ENCODE measurements at regions not wholly inside any gene's neighbourhood (a gene's known extent, or its start where the extent isn't known, plus 50 kb on each side); places are given as distances from the start of the nearest gene placed in this dataset.

DNA sequence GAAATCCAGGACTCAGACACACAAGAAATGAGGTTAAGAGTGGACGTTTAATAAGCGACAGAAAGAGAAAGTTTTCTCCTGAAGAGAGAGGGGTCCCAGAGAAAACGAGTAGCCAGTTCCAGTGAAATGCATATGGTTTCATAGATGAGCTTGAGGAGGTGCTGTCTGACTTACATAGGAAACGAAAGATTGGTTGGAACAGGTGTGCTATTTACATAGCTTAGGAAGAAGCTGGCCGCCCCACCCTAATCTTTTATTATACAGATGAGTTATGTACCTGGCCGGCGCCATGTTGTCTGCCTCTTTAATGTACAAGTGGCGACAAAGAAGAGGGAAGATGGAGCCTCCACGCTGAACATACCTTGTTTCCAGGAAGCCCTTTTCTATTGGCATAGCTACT is 223.0 kb downstream of the SLC6A15 start:
- H3K9ac ChIP-seq (ENCODE audit: low read length in 2 of 2) = no peak overlapping the region
- H3K27ac ChIP-seq (ENCODE audit: low read length) = no peak overlapping the region
- no peaks in the 10 kb centered on the region for H3K27me3 ChIP-seq (ENCODE audit: control insufficient read depth in 1 of 2, insufficient read depth in 2 of 2, low read length in 2 of 2)
- H3K9me3 ChIP-seq (ENCODE audit: control insufficient read depth in 2 of 2, low read length in 2 of 2) = no peaks in the 10 kb centered on the region
- no peak overlapping the region for H3K4me3 ChIP-seq (ENCODE audit: low read length in 2 of 2)
- no peaks in the 10 kb centered on the region for H3K4me1 ChIP-seq (ENCODE audit: control insufficient read depth, insufficient read depth, low read length)
- no peaks in the 10 kb centered on the region for H3K36me3 ChIP-seq (ENCODE audit: control insufficient read depth in 2 of 2, insufficient read depth in 2 of 2, low read length in 2 of 2)

DNA sequence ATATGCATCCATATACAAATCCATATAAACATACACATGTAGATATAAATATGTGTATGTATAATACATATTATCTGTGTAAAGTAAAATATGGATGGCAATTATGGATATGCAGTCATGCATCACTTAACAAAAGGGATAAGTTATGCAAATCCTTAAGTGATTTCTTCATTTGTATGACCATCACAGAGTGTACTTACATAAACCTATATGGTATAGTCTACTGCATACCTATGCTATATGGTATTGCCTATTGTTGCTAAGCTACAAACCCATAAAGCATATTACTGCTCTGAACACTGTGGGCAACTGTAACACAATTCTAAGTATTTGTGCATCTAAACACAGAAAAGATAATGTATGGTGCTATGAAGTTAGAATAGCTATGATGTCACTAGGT is 227.2 kb downstream of the SLC6A15 start:
- H3K36me3 ChIP-seq (ENCODE audit: control insufficient read depth in 2 of 2, insufficient read depth in 2 of 2, low read length in 2 of 2) = no peaks in the 10 kb centered on the region
- H3K9me3 ChIP-seq (ENCODE audit: control insufficient read depth in 2 of 2, low read length in 2 of 2) = no peaks in the 10 kb centered on the region
- no peaks in the 10 kb centered on the region for H3K27me3 ChIP-seq (ENCODE audit: control insufficient read depth in 1 of 2, insufficient read depth in 2 of 2, low read length in 2 of 2)
- no peak overlapping the region for H3K27ac ChIP-seq (ENCODE audit: low read length)
- H3K9ac ChIP-seq (ENCODE audit: low read length in 2 of 2) = no peak overlapping the region
- no peaks in the 10 kb centered on the region for H3K4me1 ChIP-seq (ENCODE audit: control insufficient read depth, insufficient read depth, low read length)
- H3K4me3 ChIP-seq (ENCODE audit: low read length in 2 of 2) = no peak overlapping the region

DNA sequence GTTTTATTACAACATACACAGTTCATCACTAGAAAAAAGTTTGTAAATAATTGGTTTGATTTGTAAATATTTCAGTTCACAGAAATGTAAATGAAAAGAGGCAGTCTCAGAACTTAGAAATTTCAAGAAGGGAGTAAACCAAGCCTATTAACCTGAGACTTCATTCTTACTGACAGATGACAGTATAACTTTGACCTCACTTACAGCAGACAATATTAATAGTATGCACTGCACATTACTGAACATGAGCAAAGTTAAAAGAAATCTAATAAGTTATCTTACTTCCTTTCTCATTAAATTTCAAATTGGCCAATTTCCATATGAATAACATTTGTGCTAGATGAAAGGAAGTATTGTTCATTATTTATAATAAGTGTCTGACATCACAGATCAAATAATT is 235.8 kb downstream of the SLC6A15 start:
- no peak overlapping the region for H3K9ac ChIP-seq (ENCODE audit: low read length in 2 of 2)
- no peak overlapping the region for H3K4me3 ChIP-seq (ENCODE audit: low read length in 2 of 2)
- H3K27me3 ChIP-seq (ENCODE audit: control insufficient read depth in 1 of 2, insufficient read depth in 2 of 2, low read length in 2 of 2) = no peaks in the 10 kb centered on the region
- H3K27ac ChIP-seq (ENCODE audit: low read length) = no peak overlapping the region
- H3K9me3 ChIP-seq (ENCODE audit: control insufficient read depth in 2 of 2, low read length in 2 of 2) = no peaks in the 10 kb centered on the region
- H3K36me3 ChIP-seq (ENCODE audit: control insufficient read depth in 2 of 2, insufficient read depth in 2 of 2, low read length in 2 of 2) = no peaks in the 10 kb centered on the region
- H3K4me1 ChIP-seq (ENCODE audit: control insufficient read depth, insufficient read depth, low read length) = no peaks in the 10 kb centered on the region

DNA sequence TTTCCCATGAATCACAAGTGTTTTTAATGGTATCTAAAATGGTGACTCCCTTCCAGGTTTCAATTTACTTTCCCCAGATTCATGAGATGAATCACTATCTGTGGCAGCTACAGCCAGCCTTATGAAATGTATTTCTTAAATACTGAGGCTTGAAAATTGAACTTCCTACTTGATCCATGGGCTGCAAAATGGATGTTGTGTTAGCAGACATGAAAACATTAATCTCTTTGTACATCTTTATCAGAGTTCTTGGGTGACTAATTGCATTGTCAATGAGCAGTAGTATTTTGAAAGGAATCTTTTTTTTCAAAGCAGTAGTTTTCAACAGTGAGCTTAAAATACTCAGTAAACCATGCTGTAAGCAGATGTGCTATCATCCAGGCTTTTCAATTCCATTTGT is 250.8 kb downstream of the SLC6A15 start:
- Histone ChIP-seq H3K4me1 (ENCODE audit: control insufficient read depth, insufficient read depth, low read length) (no peaks in the 10 kb centered on the region), H3K36me3 (ENCODE audit: control insufficient read depth in 2 of 2, insufficient read depth in 2 of 2, low read length in 2 of 2) (no peaks in the 10 kb centered on the region), H3K27me3 (ENCODE audit: control insufficient read depth in 1 of 2, insufficient read depth in 2 of 2, low read length in 2 of 2) (no peaks in the 10 kb centered on the region), H3K27ac (ENCODE audit: low read length) (no peak overlapping the region), H3K9ac (ENCODE audit: low read length in 2 of 2) (no peak overlapping the region), H3K4me3 (ENCODE audit: low read length in 2 of 2) (no peak overlapping the region), H3K9me3 (ENCODE audit: control insufficient read depth in 2 of 2, low read length in 2 of 2) (no peaks in the 10 kb centered on the region)

DNA sequence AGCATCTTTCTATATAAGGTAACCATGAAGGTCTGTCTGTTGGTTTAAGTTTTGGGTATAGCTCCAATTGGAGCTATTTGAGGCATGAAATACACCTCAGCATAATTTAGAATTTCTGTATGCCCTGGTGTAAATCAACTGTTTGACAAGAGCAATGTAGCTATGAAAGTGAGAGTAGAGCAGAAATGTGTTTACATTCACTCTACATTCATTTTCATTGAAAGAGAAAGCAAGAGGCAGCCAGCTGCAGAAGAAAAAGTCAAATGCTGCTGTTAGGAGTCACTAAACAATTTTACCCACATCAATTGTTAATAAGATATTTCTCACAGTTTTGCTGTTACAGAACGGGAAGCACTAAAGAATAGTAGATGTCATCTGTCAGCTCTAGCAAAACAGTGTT is 252.5 kb downstream of the SLC6A15 start:
- Histone ChIP-seq H3K27me3 (ENCODE audit: control insufficient read depth in 1 of 2, insufficient read depth in 2 of 2, low read length in 2 of 2) (no peaks in the 10 kb centered on the region), H3K27ac (ENCODE audit: low read length) (no peak overlapping the region), H3K9me3 (ENCODE audit: control insufficient read depth in 2 of 2, low read length in 2 of 2) (no peaks in the 10 kb centered on the region), H3K4me3 (ENCODE audit: low read length in 2 of 2) (no peak overlapping the region), H3K4me1 (ENCODE audit: control insufficient read depth, insufficient read depth, low read length) (no peaks in the 10 kb centered on the region), H3K36me3 (ENCODE audit: control insufficient read depth in 2 of 2, insufficient read depth in 2 of 2, low read length in 2 of 2) (no peaks in the 10 kb centered on the region), H3K9ac (ENCODE audit: low read length in 2 of 2) (no peak overlapping the region)

DNA sequence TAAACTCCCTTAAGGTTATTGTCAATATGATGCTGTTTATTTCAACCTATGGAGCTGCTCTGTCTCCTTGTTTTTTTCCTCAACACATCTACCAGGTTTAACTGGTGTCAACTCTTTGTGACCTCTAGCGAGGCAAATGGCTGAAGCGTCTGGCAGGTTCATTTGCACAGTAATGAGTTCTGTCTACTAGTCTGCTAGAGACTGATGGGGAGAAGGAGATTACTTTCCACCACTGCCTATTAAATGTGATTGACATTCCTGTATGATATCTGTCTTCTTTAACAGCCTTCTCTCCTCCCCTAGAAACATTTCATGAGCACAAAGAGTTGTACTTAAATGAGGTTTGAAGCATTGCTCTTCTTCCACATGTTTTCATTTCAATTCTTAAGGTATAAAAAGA is 253.7 kb downstream of the SLC6A15 start:
- H3K27ac ChIP-seq (ENCODE audit: low read length) = no peak overlapping the region
- no peak overlapping the region for H3K4me3 ChIP-seq (ENCODE audit: low read length in 2 of 2)
- no peaks in the 10 kb centered on the region for H3K4me1 ChIP-seq (ENCODE audit: control insufficient read depth, insufficient read depth, low read length)
- H3K9ac ChIP-seq (ENCODE audit: low read length in 2 of 2) = no peak overlapping the region
- H3K27me3 ChIP-seq (ENCODE audit: control insufficient read depth in 1 of 2, insufficient read depth in 2 of 2, low read length in 2 of 2) = no peaks in the 10 kb centered on the region
- H3K36me3 ChIP-seq (ENCODE audit: control insufficient read depth in 2 of 2, insufficient read depth in 2 of 2, low read length in 2 of 2) = no peaks in the 10 kb centered on the region
- H3K9me3 ChIP-seq (ENCODE audit: control insufficient read depth in 2 of 2, low read length in 2 of 2) = no peaks in the 10 kb centered on the region

DNA sequence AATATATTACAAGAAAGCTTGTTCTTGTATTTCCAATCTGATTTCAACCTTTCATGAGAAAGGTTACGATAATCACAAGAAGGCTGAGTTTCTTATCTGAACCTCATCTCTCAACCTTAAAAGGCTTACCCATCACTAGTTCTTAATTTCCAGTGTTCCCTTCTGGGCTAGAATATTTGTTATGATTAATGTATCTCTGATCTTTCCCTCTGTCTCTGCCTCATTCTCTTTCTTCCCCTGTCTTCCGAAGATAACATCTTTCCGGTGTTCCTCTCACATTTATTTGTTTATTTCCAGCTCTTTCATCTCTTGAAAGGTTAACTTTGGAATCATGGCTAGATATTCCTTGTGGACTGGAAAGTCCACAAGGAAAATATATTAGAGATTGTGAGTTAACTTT is 255.9 kb downstream of the SLC6A15 start:
- H3K27ac ChIP-seq (ENCODE audit: low read length) = no peak overlapping the region
- H3K36me3 ChIP-seq (ENCODE audit: control insufficient read depth in 2 of 2, insufficient read depth in 2 of 2, low read length in 2 of 2) = no peaks in the 10 kb centered on the region
- H3K27me3 ChIP-seq (ENCODE audit: control insufficient read depth in 1 of 2, insufficient read depth in 2 of 2, low read length in 2 of 2) = no peaks in the 10 kb centered on the region
- no peak overlapping the region for H3K9ac ChIP-seq (ENCODE audit: low read length in 2 of 2)
- H3K9me3 ChIP-seq (ENCODE audit: control insufficient read depth in 2 of 2, low read length in 2 of 2) = no peaks in the 10 kb centered on the region
- no peak overlapping the region for H3K4me3 ChIP-seq (ENCODE audit: low read length in 2 of 2)
- H3K4me1 ChIP-seq (ENCODE audit: control insufficient read depth, insufficient read depth, low read length) = no peaks in the 10 kb centered on the region

DNA sequence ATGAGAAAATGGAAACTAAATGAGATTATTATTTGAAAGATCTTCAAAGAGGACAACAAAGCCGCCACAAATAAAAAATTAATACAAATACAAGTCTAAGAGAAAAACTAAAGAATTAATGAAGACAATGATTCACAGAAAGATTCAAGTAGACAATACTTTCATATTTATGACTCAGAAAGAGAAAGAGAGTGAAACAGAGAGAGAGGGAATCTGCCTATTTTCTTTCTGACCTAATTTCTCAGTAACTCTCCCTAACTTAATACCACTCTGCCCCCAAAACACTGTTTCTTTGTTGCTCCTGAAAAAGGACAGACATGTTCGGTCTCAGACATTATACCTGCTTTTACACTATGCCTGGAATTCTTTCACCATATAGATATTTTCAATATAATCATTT is 259.1 kb downstream of the SLC6A15 start:
- Histone ChIP-seq H3K36me3 (ENCODE audit: control insufficient read depth in 2 of 2, insufficient read depth in 2 of 2, low read length in 2 of 2) (no peaks in the 10 kb centered on the region), H3K27ac (ENCODE audit: low read length) (no peak overlapping the region), H3K27me3 (ENCODE audit: control insufficient read depth in 1 of 2, insufficient read depth in 2 of 2, low read length in 2 of 2) (no peaks in the 10 kb centered on the region), H3K9me3 (ENCODE audit: control insufficient read depth in 2 of 2, low read length in 2 of 2) (no peaks in the 10 kb centered on the region), H3K4me3 (ENCODE audit: low read length in 2 of 2) (no peak overlapping the region), H3K4me1 (ENCODE audit: control insufficient read depth, insufficient read depth, low read length) (no peaks in the 10 kb centered on the region), H3K9ac (ENCODE audit: low read length in 2 of 2) (no peak overlapping the region)

DNA sequence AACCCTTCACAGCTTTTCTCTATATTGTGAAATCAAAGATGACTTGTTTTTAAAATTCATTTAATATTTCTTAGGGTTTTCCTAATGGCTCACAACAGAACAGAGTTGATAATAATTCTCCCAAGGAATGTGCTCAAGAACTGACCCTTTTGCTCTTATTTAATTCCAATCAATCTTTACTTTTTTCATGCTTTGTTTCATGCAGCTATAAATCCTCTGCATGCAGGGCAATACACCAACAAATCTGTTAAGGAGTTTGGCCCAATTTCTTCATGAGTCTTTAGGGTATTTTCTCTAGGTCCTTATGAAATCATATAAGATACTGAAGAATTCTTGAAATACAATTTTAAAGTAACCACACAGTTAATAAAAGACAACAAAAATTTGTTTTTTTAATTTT is 264.2 kb downstream of the SLC6A15 start:
- no peaks in the 10 kb centered on the region for H3K36me3 ChIP-seq (ENCODE audit: control insufficient read depth in 2 of 2, insufficient read depth in 2 of 2, low read length in 2 of 2)
- no peak overlapping the region for H3K4me3 ChIP-seq (ENCODE audit: low read length in 2 of 2)
- H3K4me1 ChIP-seq (ENCODE audit: control insufficient read depth, insufficient read depth, low read length) = no peaks in the 10 kb centered on the region
- no peak overlapping the region for H3K9ac ChIP-seq (ENCODE audit: low read length in 2 of 2)
- H3K27me3 ChIP-seq (ENCODE audit: control insufficient read depth in 1 of 2, insufficient read depth in 2 of 2, low read length in 2 of 2) = no peaks in the 10 kb centered on the region
- no peaks in the 10 kb centered on the region for H3K9me3 ChIP-seq (ENCODE audit: control insufficient read depth in 2 of 2, low read length in 2 of 2)
- H3K27ac ChIP-seq (ENCODE audit: low read length) = no peak overlapping the region

DNA sequence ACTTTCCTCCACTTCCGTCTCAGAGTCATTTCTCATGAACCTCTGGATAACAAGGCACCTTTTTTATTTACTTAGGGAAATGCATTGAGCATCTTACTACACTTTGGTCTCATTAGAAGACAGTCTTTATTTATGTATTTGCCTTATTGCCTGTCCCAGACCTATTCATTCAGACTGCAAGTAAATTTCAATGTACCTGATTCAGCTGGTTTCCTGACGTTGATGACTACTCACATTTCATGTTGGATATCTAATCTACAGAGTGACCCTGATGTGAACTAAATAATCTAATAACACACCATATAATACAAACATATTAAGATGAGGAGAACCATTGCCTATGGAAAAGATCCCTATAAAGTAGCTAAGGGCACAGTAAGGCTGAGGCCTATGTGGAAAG is 267.7 kb downstream of the SLC6A15 start:
- H3K36me3 ChIP-seq (ENCODE audit: control insufficient read depth in 2 of 2, insufficient read depth in 2 of 2, low read length in 2 of 2) = no peaks in the 10 kb centered on the region
- no peaks in the 10 kb centered on the region for H3K27me3 ChIP-seq (ENCODE audit: control insufficient read depth in 1 of 2, insufficient read depth in 2 of 2, low read length in 2 of 2)
- H3K9me3 ChIP-seq (ENCODE audit: control insufficient read depth in 2 of 2, low read length in 2 of 2) = no peaks in the 10 kb centered on the region
- H3K9ac ChIP-seq (ENCODE audit: low read length in 2 of 2) = no peak overlapping the region
- no peak overlapping the region for H3K27ac ChIP-seq (ENCODE audit: low read length)
- H3K4me1 ChIP-seq (ENCODE audit: control insufficient read depth, insufficient read depth, low read length) = no peaks in the 10 kb centered on the region
- H3K4me3 ChIP-seq (ENCODE audit: low read length in 2 of 2) = no peak overlapping the region

DNA sequence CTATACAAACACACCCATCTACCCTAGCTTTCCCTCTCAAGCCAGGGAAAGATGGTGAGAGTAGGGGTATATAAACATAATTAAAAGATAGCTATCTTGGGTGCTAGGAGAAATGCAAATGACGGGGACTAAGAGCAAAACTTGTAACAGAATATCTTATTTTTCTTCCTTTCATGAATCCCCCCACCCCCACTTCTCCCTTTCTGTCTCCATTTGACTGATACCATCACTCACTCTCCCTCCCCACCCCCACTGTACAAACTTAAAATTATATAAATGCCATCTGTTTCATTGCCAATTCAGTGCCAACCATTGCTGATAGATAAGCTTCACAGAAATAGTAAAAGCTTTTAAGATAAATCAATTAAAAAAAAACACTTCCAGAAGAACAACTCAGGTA is 268.6 kb downstream of the SLC6A15 start:
- H3K4me1 ChIP-seq (ENCODE audit: control insufficient read depth, insufficient read depth, low read length) = no peaks in the 10 kb centered on the region
- no peaks in the 10 kb centered on the region for H3K9me3 ChIP-seq (ENCODE audit: control insufficient read depth in 2 of 2, low read length in 2 of 2)

More for the DNA sequence above, 268.6 kb downstream of the SLC6A15 start:
- Histone ChIP-seq H3K4me3 (ENCODE audit: low read length in 2 of 2) (no peak overlapping the region), H3K36me3 (ENCODE audit: control insufficient read depth in 2 of 2, insufficient read depth in 2 of 2, low read length in 2 of 2) (no peaks in the 10 kb centered on the region), H3K27me3 (ENCODE audit: control insufficient read depth in 1 of 2, insufficient read depth in 2 of 2, low read length in 2 of 2) (no peaks in the 10 kb centered on the region), H3K27ac (ENCODE audit: low read length) (no peak overlapping the region), H3K9ac (ENCODE audit: low read length in 2 of 2) (no peak overlapping the region)

Data from stomach smooth muscle (tissue), 2 donors.